Brain pericyte (primary cell): ENCODE measurements at regions not wholly inside any gene's neighbourhood (a gene's known extent, or its start where the extent isn't known, plus 50 kb on each side); places are given as distances from the start of the nearest gene placed in this dataset.

Experiments
- DNase-seq: peaks from one replicate; pipeline ENCODE4 v3.0.0-alpha.2; 2012; ENCODE audit warnings: low read depth, low spot score

DNA sequence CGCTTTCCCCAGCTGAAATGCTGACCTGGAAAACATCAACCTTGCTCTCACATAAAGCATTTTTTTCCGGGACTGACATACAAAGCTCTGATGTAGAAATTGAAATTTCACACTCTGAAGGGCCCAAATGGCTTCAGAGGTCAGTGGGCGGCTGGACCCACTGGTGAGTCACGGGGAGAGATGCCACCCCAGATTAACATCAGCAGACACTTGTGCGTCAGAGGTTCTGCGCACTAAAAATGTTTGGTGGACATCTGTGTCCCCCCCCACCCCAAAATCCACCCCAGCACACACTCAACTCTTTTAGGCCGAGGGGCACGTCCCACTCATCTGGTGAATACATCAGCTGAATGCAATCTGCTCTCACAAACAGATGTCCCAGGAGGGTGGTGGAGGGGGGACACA, 208.9 kb downstream of the ASB1 start:
- DNase-seq = no peak

DNA sequence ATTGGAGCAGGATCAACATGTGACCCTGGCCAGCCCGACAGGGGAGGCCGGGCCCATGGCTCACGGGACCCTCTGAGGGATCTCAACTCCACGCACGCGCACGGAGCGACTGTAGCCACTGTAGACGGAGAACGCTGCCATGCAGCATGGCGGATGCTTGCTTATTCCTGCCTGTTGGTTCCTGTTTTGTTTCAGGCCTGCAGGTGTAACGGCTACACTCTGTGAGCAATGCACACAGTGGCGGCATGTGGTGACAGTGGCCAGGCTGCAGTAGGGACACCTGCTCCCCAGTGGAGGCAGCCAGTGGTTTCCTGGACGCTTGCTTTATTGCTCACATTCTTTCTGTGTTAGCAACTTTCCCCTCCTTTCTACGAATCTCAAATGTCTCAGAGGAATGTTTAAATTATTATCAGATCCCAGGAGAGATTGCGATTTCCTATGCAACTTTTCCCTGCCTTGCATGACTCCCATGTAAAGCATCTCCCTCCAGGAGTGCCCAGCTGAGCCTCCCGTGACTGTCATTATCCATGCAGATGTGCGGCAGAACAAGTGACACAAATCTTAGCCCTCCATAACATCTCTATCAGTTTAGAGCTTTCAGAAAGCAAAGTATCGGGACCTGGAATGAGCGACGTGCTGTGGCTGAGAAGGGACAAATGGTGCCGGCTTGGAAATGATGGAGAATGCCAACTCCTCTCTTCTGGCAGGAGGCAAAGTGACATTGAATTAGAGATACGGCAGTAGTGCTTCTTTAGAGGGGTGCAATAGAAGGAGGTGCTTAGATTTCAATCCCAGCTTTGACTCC, 209.7 kb downstream of the ASB1 start:
- no peak for DNase-seq

DNA sequence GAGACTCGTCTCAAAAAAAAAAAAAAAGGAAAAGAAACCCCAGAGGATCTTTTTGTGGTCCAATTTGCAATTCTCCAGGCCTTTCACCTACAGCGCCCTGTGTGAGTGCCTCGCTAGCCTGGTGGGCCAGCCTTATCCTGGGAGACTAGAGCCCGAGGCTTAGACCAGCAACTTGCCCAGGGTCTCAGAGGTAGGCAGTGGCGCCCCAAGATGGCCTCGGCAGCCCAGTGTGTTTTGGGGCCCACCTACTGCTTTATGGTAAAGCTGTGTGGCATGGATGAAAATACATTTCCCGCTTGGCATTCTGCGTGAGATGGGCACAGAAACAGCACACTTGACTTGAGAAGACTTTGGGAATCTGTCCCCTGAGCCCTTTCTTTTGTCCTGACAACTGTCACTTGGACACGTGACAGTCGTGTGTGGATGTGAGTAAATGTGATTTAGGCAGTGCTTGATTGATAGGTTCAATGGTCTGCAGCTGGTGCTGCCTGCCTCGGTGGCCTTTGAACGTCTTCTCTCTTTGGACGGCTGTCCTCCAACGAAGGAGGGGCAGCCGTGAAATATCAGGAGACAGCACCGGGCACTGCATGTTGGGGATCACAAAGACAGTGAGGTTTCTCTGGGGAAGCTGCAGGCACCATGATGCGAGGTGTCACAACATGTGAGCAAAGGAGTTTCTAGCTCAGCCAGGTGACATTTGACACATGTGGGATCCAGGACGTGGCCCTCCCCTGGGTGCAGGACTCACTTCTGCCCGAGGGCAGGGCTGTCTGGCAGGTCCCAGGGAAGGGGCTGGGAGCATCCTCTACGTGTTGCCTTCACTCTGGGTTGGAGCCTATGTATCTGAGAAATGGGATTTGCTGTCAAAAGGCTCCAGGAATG, 209.5 kb upstream of the TWIST2 start:
- no peak for DNase-seq

DNA sequence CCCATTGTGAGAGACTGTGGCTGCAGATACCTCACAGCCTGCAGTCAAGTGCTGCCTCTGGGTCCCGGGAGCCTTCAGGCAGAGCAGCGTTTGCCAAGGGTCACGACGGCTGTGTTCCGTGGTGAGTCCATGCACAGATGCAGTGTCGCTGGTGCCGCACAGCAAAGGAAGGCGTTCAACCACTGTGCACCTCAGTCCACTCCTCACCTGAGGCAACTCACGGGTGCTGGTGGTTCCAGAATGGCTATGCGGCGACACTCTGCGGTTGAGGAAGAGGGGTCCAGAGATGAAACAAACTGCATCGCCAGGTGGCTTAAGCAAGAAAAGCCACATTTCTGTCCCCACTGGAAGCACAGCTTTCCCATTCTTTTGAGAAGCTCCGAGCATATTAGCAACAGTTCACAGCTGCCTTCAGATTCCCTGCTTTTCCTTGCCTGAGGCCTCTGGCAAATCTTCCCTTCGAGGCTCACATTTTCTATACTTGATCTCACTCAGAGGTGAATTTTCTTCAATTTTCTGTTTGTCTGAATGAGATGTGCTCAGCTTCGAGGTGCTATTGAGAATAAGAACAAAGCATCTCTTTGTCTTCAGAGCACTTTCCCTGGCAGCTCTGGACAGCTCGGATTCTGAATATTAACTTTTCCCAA, 208.8 kb upstream of the TWIST2 start:
- no peak for DNase-seq

DNA sequence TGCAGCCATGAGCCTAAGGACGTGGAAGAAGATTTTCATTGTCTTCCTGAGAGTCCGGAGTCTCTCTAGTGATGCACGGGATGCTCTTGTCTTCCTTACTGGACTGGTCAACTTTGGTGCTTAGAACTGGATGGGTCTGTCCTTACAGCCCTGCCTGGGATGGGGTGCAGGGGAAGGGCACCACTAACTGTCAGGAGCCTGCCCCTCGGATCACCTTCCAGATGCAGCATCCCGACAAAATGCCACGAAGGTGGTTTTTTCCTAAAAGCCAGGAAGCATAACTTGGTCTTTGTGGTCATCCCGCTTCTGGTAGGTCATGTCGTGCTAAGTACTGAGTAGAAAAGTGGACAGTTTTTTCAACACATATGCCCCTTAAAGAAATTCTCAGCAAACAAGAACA, 207.4 kb upstream of the TWIST2 start:
- no peak for DNase-seq

DNA sequence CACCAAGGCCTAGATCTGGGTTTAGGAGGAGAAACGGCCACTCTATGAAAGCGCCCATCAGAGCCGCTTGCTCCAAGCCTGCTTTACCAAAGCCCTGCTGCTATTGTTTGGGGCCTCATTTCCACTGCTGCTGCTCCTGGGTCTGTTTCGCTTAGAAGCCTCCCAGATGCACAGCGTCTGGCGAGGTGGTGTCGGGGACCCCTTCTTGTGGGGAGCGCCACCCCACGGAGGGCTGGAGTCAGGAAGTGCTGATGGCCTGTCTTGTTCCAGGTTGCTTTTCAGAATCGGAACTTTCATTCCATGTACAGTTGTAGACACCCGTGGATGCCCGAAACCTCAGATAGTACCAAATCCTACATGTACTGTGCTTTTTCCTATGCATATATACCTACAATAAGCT, 204.9 kb upstream of the TWIST2 start:
- DNase-seq = no peak

DNA sequence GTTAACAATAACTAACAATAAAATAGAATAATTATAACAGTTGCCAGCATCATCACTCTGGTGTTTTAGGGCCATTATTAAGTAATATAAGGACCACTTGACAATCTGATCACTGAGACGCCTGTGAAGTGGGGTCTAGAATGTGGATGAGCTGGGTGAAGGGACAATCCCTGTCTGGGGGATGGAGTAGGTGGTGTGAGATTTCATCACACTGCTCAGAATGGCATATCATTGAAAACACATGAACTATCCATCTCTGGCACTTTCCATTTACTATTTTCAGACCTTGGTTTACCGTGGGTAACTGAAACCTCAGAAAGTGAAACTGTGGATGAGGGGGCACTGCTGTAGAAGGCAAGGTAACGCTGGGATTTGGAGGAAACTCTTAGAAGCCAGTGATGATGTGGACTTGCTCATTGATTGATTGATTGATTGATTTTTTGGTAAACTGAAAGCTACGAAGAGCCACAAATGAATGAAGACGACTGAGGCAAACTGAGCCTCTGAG, 204.4 kb upstream of the TWIST2 start:
- DNase-seq = no peak

DNA sequence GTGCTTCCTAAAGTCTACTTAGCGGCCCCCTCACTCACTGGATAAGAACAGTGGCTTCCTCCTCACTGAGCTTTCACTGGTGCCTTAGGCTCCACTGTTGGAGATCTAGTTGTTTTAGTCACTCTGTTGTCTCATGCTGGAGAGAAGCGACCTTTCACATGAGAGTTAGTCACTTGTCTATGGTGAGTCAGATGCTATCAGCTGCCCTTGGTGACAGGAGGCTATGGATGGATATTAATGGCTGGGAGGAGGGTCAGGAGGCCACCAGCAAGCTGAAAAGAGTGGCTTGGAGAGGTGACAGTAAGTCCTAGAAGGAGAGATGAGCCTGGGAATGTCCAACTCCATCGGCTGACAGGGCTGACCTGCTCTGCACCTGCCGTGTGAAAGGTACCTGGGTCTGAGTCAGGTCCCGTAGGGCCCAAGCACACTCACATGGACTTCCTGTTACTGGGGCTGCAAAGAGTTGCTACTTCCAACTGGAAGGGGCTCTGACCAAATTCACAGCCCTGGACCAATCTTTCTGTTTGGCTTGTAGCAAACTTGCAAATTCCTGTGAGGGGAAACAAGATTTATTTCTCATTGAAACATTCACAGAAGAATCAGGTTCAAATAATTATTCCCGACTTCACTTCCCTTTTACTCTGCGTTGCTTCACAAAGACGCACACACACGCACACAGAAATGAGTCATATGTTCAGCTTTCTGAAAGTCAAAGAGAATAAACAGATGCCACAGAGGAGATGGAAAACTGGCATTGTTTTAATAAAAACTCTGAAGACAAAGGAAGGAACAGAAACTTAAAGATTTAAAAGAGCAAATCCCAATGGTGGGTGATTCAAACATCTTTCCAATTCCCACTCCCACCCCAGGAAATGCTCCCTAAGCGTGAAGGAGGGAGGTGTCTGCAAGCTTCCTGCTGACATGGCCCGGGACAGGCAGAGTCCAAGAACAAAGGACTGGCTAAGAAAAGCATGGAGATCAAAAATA, 203.5 kb upstream of the TWIST2 start:
- DNase-seq = peak; percentile 30

DNA sequence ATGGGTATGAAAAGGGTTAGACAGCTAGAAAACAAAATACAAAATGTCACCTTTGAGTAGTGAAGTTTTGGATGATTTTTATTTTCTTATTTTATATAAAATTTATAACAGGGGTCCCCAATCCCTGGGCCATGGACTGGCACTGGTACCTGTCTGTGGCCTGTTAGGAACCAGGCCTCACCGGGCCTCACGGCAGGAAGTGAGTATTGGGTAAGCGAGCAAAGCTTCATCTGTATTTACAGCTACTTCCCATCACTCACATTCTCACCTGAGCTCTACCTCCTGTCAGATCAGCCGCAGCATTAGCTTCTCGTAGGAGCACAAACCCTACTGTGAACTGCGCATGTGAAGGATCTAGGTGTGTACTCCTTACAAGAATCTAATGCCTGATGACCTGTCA, 202.8 kb upstream of the TWIST2 start:
- no peak for DNase-seq

DNA sequence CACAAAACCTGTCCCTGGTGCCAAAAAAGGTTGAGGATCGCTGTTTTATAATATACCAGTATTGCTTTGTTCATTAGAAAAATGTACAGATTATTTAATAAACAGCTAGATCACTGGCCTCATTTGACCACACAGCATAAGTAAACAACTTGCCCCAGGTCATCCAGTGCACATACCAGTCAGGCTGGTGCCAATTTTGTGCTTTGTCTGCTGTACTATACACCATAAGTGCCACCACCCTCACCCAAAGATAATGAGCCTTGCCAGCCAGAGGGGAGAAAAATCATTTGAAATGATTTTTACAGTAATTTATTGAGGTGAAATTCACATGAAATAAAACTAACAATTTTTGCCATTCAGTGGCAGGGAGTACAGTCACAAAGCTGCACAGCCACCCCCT, 202.2 kb upstream of the TWIST2 start:
- DNase-seq = no peak

DNA sequence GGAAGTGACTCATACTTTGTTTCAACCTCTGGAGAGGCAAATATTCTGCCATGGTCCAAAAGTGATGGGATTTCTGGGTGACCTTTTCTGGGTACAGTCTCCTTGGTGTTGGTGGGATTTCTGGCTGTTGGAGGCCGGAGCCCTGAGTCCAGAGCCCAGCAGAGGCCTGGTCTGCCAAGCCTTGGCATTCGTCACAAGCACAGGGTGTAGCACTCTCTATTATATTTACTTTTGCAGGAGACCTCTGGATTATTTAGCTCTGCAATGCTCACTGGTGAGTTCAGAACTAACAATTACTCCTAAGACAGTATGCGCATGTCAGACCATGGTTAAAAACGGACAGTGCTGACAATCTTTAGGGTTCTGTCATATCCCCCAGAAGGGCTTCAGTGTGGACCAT, 201.6 kb upstream of the TWIST2 start:
- DNase-seq = no peak

DNA sequence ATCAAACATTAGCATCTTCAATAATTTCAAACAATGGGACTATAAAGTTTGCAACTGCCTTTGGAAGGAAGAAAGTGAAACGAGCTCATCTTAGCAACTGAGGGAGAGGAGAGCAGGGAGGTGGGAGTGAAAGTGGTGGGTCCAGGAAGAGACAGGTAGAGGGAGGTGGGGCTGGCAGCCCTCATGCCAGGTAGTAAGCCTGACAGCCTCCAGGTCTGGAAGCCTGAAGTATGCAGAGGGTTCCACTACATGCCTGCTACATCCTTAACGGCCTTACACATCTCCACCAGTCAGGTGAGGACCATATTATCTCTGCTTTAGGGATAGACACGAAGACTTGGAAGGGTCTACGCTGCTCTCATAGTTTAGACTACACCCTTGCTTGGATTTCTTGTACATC, 201.1 kb upstream of the TWIST2 start:
- DNase-seq = no peak

DNA sequence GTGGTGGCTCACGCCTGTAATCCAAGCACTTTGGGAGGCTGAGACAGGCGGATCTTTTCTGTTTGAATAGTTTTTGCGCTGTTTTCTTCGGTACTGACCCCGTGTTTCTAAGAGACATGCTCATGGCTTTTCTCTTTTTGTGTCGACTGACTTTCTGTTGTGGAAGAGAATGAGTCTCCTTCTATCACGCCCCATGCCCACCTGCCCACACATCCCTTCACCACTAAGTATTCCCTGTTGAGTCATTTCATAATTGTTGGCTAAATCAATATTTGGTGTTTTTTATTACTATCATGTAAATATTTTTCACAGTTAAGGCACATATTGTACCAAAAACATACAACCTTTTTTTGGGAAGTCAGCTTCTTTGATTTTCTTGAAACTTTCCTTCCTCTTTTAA, 198.8 kb upstream of the TWIST2 start:
- DNase-seq = no peak

DNA sequence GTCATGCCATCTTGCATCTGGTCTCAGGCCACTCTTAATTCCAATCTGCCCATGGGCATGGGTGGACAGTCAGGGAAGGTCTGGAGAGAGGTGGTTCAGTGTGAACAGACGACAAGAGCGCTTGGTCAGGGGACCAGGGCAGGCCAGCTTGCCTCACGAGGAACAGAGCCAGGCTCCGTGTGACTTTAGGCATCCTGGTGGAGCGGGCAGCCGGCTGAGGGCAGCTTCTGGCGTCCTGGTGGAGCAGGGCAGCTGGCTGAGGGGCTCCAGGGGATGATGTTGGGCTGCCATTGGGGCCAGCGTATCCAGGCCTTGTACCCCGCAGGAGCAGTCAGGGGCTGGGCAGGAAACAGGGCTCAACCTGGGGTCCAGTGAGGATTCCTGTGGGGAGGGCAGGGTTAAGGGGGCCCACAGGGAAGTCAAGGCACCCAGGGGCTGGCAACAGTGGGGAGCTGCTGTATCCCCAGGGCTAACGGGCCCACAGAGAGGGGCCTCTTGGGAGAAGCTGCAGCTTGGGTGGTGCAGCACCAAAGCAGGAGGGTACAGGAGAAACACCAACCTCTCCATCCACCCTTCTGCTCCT, 197.9 kb upstream of the TWIST2 start:
- no peak for DNase-seq

DNA sequence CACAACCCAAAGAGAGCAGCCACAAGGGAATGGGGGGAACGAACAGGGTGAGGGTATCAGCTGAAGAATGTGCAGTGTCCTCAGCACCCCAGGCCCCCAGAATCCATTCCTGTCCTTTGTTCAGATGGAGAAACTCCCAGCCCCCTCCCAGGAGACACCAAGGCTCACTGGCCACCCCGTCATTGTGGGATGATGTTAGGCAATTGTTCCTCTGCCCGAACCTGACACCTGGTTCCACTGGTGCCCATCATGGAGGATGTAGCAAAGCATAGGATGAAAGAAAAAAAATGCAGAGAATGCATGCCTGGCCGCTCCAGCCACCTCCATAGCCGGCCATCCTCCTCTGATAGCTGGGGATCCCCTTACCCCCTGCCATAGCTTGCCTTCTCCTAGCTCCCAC, 197.3 kb upstream of the TWIST2 start:
- DNase-seq = no peak

DNA sequence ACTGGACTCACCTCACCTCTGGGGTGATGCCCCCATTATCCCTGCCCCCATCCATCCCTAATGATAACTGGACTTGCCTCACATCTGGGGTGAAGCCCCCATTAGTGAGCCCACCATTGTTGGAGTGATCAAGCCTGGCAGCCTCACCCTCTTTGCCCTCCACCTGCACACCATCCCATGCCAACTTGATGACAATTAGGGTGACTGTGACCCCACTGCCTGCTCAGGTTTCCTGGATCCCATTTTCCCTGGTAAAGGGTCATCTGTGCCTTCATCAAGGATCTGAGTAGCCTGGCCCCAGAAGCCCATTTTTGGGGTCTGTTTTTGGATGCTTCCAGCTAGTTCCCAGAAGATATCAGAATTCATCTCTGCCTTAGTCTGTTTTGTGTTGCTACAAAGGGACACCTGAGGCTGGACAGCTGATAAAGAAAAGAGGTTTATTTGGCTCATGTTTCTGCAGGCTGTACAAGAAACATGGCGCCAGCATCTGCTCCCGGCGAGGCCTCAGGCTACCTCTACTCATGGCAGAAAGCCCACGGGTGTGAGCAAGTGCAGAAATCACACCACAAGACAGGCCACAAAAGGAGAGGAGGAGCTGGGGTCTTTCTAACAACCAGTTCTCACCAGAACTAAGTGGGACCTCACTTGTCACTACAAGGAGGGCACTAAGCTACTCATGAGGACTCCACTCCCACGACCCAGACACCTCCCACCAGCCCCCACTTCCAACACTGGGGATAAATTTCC, 196.4 kb upstream of the TWIST2 start:
- DNase-seq = no peak

DNA sequence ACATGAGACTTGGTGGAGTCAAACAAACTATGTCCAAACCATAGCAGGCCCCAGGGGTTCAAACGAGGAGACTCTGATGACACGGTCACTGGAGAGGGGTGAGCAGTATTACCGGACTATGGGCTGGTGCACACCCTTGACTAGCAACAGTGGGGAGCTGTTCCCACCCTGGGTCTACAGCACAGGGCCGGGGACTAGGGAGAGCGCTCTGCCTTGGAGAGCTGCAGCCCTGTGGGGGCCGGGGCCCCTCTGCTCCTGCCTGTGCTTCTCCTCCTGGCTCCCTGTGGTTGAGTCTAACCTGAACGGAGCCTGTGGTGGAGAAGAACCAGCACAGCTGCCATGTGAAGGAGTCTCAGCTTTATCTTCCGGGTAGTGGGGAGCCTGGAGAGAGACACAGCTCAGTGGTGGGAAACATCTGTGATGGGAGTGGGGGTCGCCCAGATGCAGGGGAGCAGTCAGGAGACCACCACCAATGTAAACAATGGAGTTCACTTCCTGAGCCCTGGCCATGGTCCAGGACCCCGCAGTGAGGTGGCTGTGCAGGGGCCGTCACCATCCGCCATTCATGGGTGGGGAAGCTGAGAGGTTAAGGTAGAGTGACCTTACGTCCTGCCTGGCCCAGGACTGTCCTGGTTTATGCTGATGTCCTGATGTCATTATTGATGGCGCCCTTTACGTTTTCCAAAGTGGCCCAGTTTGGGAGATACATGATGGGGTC, 195.7 kb upstream of the TWIST2 start:
- DNase-seq = no peak

DNA sequence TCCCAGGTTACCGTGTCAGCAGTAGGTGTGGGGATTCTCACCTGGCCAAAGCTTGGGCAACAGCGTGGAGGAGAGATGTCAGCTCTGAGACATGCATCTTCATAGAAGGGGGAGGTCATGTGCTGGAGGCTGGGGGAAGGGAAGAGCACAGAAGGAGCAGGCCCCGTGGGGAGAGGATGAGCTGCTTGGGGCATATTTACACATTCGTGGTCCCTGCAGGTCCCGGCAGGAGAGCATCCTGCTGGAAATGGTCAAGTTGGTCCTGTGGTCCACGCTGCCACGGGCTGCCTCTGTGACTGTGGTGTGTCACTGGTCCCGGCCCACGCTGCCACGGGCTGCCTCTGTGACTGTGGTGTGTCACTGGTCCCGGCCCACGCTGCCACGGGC, 195.1 kb upstream of the TWIST2 start:
- no peak for DNase-seq

DNA sequence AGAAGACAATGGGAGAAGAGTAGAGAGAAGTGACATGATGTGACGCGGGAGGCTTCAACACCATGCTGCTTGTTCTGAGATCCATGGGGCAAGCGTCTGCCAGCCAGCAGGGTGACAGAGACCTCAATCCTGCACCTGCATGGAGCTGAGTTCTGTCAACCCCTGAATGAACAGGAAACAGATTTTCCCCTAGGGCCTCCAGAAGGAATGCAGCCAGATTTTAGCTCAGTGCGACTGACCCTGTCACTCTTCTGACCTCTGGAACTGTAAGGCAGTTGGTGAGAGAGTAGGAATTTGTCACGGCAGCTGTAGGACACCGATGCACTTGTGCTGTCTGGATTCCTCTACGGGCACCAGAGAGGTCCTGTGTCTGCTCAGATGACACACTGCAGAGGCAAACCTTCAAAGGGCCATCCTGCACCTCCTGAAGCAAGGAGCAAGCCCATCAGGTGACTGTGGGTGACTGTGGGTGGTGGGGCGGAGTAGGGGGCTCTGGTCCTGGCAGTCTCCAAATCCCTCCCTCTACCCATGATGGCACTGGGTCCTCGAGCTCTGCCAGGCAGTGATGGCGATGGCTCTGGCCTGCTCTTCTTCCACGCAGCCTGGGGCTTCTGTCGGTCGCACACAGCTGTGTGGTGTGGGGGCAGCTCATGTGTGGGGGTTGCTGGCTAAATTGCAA, 194.3 kb upstream of the TWIST2 start:
- no peak for DNase-seq
